Activated T-helper 2 cell treated with anti-CD3 and anti-CD28 coated beads, Interferon-gamma antibody, Interleukin-2, Interleukin-4, amounts not matched to agents 10 μg/mL and 5 μg/mL and 100 μg/mL, durations not matched to agents 14 hours and 24 hours and 36 hours (primary cell): ENCODE measurements at regions not wholly inside any gene's neighbourhood (a gene's known extent, or its start where the extent isn't known, plus 50 kb on each side); places are given as distances from the start of the nearest gene placed in this dataset.
"Not testable (repeated sequence)": the region's sequence is repeated elsewhere in the genome, so short reads cannot be mapped to it uniquely, and the experiment has no call there.

ENCODE experiments used
- DNase-seq: peaks from one replicate; pipeline ENCODE4 v3.0.0; 2021; ENCODE audit warnings: low spot score
- H3K27ac Mint-ChIP-seq: one replicate; pipeline ENCODE4 v1.8.0; 2021; ENCODE audit warnings: mixed read lengths
- H3K27me3 Mint-ChIP-seq: one replicate; pipeline ENCODE4 v1.8.0; 2021; ENCODE audit warnings: low read depth, mixed read lengths
- H3K36me3 Mint-ChIP-seq: one replicate; pipeline ENCODE4 v1.8.0; 2021; ENCODE audit warnings: low read depth, mixed read lengths
- H3K4me1 Mint-ChIP-seq: one replicate; pipeline ENCODE4 v1.8.0; 2021; ENCODE audit warnings: low read depth, mixed read lengths
- H3K4me3 Mint-ChIP-seq: one replicate; pipeline ENCODE4 v1.8.0; 2021; ENCODE audit warnings: low read depth, mild to moderate bottlenecking, moderate library complexity, mixed read lengths
- H3K9me3 Mint-ChIP-seq: one replicate; pipeline ENCODE4 v1.8.0; 2021; ENCODE audit warnings: mixed read lengths
- intact Hi-C: fragments of 100-400 bp; cut with micrococcal nuclease; formaldehyde crosslinking; loops from one replicate; pipeline ENCODE4 v1.15.1; 2023

DNA sequence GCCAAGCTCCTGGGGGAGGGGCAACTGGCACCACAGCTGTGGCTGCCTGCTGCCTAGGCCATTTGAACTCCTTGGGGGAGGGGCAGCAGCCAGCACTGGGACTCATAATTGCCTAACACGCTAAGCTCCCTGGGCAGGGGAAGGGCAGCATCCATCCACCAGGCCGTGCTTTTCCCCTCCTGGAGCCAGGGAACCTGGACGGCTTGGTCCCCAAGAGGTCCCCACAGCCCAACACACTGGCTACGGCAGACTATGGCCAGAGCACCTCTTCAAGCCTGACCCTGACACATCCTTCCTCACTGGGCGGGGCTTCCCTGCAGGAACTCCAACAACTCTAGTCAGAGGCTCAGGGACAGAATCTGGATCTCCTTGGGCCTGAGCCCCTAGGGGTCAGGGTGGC lies 269.4 kb downstream of the RNF144B start:
- H3K4me3 Mint-ChIP-seq = no peak overlapping the region
- no peaks in the 10 kb centered on the region for H3K36me3 Mint-ChIP-seq
- DNase-seq = no peak
- H3K4me1 Mint-ChIP-seq = no peaks in the 10 kb centered on the region
- intact Hi-C loops = no loop called here
- H3K27ac Mint-ChIP-seq = no peak overlapping the region
- peaks cover 8% of the 10 kb centered on the region for H3K9me3 Mint-ChIP-seq
- H3K27me3 Mint-ChIP-seq = no peaks in the 10 kb centered on the region

DNA sequence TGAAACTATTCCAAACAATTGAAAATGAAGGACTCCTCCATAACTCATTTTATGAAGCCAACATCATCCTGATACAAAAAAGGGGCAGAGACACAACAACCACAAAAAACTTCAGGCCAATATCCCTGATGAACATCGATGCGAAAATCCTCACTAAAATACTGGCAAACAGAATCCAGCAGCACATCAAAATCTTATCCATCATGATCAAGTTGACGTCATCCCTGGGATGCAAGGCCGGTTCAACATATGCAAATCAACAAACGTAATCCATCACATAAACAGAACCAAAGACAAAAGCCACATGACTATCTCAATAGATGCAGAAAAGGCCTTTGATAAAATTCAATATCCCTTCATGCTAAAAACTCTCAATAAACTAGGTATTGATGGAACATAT lies 272.8 kb downstream of the RNF144B start:
- H3K9me3 Mint-ChIP-seq, DNase-seq, H3K27me3 Mint-ChIP-seq, H3K27ac Mint-ChIP-seq, H3K36me3 Mint-ChIP-seq, H3K4me3 Mint-ChIP-seq, intact Hi-C loops, H3K4me1 Mint-ChIP-seq: not testable (repeated sequence)

DNA sequence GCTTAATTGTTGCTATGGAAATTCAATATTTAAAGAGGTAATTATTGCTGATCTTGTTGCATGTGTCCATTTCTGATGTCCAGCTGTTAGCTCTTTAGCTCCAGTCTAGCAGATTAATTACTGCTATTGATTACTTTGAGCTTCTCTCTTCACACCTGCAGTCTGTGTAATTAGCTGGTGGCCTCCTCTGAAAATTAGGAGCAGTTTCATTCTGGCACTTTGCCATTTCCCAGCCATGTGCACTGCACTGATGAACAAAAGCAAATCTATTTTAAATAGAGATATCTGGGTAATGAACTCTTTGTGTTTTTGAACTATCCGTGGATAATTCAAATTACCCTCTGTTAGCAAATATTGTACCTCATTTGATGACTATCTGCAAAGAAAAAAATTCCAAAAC lies 275.9 kb downstream of the RNF144B start:
- Mint-ChIP-seq H3K4me1 (no peaks in the 10 kb centered on the region), H3K27ac (no peak overlapping the region), H3K4me3 (no peak overlapping the region), H3K27me3 (no peaks in the 10 kb centered on the region), H3K36me3 (no peaks in the 10 kb centered on the region), H3K9me3 (peaks cover 3% of the 10 kb centered on the region)
- DNase-seq = no peak
- intact Hi-C loops = no loop called here

DNA sequence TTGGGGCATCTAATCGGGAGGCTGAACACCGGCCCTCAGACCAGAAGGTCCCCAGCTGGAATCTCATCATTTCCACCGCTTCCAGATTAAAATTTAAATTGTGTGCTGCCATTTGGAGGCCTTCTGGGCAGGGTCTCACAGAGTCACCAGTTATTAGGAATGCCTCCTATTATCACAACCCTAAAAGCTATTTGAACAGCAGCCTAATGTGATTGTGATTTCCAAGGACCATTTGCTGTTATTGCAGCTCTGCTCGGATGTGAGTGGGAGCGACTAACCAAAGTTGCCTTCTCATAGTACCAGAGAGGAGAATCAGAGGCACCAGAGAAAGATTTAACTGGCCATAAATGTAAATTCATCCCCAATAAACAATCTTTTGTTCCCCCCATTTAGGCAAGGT lies 277.3 kb downstream of the RNF144B start:
- H3K27me3 Mint-ChIP-seq = no peaks in the 10 kb centered on the region
- H3K4me3 Mint-ChIP-seq = no peak overlapping the region
- H3K9me3 Mint-ChIP-seq = peaks cover under 1% of the 10 kb centered on the region
- DNase-seq = no peak
- H3K27ac Mint-ChIP-seq = no peak overlapping the region
- intact Hi-C loops = no loop called here
- H3K36me3 Mint-ChIP-seq = no peaks in the 10 kb centered on the region
- H3K4me1 Mint-ChIP-seq = no peaks in the 10 kb centered on the region

DNA sequence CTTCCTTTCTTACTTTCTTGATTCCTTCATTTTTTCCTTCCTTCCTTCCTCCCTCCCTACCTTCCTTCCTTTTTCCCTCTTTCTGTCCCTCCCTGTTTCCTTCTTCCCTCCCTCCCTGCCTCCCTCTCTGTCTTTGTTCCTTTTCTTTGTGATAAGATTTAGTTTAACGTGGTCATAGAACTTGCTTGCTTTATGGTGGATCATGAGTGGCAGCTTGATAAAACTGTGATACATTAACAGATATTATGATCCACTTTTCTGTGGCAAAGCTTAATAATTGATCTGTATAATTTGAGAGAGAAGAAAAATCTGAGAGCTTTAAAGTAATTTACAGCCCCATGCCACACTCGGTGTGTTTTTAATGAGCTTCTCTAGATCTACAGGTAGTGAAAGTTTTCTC lies 280.5 kb downstream of the RNF144B start:
- no peak overlapping the region for H3K4me3 Mint-ChIP-seq
- H3K4me1 Mint-ChIP-seq = no peaks in the 10 kb centered on the region
- H3K9me3 Mint-ChIP-seq = no peaks in the 10 kb centered on the region
- no peak for DNase-seq
- H3K27me3 Mint-ChIP-seq = no peaks in the 10 kb centered on the region
- H3K27ac Mint-ChIP-seq = no peak overlapping the region
- intact Hi-C loops = no loop called here
- H3K36me3 Mint-ChIP-seq = no peaks in the 10 kb centered on the region

DNA sequence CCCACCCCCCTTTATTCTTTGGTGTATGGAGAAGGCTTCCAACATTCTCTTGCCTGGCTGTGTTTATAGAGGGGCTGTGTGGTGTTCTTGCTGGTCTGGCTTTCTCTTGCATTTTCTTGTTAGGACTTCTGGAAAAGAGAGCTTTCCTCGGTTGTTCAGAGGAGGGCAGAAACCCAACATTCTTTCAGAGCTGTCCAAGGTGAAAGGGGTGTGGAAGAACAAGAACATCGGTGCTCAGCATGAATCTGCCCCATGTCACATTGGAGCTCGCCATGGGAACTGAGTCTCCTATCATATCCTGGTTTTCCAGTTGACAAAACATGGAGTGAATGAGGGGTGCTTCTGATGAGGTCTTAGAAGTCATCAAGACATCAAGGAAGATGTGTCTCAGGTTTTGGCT lies 281.8 kb downstream of the RNF144B start:
- Mint-ChIP-seq H3K27ac (no peak overlapping the region), H3K4me1 (no peaks in the 10 kb centered on the region), H3K36me3 (no peaks in the 10 kb centered on the region), H3K4me3 (no peak overlapping the region), H3K9me3 (no peaks in the 10 kb centered on the region), H3K27me3 (no peaks in the 10 kb centered on the region)
- DNase-seq = no peak
- intact Hi-C loops = no loop called here

DNA sequence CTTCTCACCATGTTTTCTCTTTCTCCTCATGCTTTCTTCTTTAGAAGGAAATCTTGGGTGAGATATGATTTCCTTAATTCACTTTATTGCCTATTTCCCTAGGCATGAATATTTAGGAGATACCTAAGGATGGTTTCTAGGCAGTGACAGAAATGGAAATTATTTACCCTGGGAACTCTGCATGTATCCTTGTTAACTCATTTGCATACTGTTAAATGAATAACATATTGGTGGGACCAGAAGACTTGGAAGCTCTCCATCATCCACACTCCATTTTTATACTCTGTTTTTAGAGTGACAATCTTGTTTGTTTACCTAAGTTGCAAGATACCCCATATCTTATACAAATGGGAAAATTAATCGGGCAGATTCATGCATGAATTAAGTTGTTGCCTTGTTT lies 285.7 kb downstream of the RNF144B start:
- Mint-ChIP-seq H3K27ac (no peak overlapping the region), H3K9me3 (no peaks in the 10 kb centered on the region), H3K27me3 (no peaks in the 10 kb centered on the region), H3K4me1 (no peaks in the 10 kb centered on the region), H3K4me3 (no peak overlapping the region), H3K36me3 (no peaks in the 10 kb centered on the region)
- DNase-seq = no peak
- intact Hi-C loops = no loop called here

DNA sequence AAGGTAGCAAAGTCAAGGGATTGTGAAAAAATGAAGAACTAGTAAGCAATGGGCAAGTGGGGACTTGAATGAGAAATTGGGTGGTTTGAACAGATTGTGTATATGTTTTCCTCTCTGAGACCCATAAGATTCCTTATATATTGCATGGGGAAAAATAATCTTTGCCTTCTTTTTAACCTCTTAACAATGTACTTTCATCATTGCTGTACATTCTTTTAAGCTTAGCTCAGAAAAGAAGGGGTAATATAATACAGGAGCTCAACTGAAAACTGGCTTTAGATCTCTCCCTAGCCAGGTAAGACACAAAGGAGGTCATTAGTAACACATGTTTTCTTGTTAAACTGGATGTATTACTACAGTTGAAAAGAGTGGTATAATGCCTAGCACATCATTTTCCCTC lies 287.2 kb downstream of the RNF144B start:
- Mint-ChIP-seq H3K9me3 (no peaks in the 10 kb centered on the region), H3K27ac (no peak overlapping the region), H3K4me3 (no peak overlapping the region), H3K27me3 (no peaks in the 10 kb centered on the region), H3K36me3 (no peaks in the 10 kb centered on the region), H3K4me1 (no peaks in the 10 kb centered on the region)
- intact Hi-C loops = no loop called here
- no peak for DNase-seq

DNA sequence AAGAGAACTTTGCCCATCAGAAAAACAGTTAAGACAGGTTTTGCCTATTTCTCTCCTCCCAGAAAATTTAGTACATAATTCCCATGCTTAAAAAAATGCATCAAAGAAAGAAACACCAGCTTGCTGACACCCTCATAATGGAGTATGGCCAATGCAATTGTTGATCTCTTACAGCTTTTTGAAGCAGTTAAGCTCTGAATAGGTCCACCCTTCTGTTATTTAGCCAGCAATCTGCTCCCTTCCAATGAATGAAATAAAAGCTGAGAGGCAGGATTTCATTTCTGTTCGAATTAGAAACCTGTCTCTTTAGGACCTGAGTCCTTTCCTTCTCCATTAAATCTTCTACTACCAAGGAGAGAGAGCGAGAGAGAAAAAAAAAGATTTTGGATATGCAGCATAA lies 288.7 kb downstream of the RNF144B start:
- Mint-ChIP-seq H3K9me3 (no peaks in the 10 kb centered on the region), H3K27me3 (no peaks in the 10 kb centered on the region), H3K36me3 (no peaks in the 10 kb centered on the region), H3K4me3 (no peak overlapping the region), H3K27ac (no peak overlapping the region), H3K4me1 (no peaks in the 10 kb centered on the region)
- no peak for DNase-seq
- intact Hi-C loops = no loop called here

DNA sequence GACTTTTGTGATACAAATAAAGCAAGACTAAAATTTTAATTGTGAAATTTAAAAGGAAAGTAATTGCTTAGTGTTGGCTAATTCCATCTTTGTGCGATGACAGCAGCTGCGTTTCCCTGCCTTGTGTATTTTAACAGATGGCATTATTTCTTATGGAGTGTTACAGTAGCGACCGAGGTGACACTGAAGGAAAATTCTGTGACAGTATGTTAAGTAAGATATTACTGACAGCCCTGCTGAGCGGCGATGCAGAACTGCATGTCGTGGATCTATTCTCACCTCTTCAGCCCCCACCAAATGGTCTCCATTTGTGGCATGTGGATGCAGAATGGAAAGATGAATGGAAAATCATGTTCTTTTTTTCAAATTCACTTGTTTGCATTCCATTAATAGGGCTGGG lies 289.4 kb downstream of the RNF144B start:
- intact Hi-C loops = no loop called here
- Mint-ChIP-seq H3K4me3 (no peak overlapping the region), H3K27ac (no peak overlapping the region), H3K36me3 (no peaks in the 10 kb centered on the region), H3K9me3 (no peaks in the 10 kb centered on the region), H3K27me3 (no peaks in the 10 kb centered on the region), H3K4me1 (no peaks in the 10 kb centered on the region)
- no peak for DNase-seq

DNA sequence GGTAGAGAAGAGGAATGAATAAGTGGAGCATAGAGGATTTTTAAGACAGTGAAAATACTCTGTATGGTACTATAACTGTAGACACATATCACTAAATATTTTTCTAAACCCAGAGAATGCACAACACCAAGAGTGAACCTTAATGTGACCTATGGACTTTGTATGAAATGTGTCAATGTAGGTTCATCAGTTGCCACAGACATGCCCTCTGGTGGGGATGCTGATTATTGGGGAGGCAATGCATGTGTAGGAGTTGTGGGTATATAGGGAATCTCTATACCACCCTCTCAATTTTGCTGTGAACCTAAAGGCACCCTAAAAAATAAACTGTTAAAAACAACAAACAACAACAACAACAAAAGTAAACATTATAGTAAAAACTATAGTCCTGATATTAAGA lies 293.7 kb downstream of the RNF144B start:
- intact Hi-C loops = no loop called here
- Mint-ChIP-seq H3K27me3 (no peaks in the 10 kb centered on the region), H3K4me3 (no peak overlapping the region), H3K9me3 (no peaks in the 10 kb centered on the region), H3K4me1 (no peaks in the 10 kb centered on the region), H3K36me3 (no peaks in the 10 kb centered on the region), H3K27ac (no peak overlapping the region)
- DNase-seq = no peak

DNA sequence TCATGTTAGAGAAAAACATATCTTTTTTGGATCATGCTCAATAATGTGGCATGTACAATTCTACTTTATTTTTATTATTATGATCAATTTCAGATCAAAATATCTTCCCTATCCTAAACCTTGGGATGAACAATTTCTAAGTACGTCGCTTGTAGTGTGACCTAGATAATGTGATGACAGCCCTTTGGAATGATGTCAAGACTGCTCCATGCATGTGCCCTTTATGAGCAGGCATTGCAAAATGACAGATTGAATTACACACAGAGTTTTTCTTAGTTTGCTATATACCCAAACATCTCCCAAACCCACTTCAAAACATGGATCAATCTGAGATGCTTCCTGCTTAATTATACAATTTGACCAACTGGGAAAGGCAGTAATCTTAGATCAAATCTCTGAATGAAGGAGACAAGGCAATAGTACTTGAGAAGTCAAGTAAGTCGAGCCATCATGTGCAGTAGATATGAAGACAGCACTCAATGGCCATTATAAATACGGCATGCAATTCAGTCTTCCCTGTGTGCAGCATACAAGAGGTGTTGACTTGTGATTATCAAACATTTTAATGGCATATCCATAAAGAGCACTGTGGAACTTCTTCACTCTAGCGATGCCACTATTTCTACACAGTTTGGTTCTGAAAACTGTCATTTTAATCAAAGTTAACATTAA lies 294.8 kb downstream of the RNF144B start:
- H3K9me3 Mint-ChIP-seq = no peaks in the 10 kb centered on the region
- no peaks in the 10 kb centered on the region for H3K27me3 Mint-ChIP-seq
- intact Hi-C loops = no loop called here
- no peak overlapping the region for H3K27ac Mint-ChIP-seq
- H3K36me3 Mint-ChIP-seq = no peaks in the 10 kb centered on the region
- H3K4me3 Mint-ChIP-seq = no peak overlapping the region
- no peaks in the 10 kb centered on the region for H3K4me1 Mint-ChIP-seq
- no peak for DNase-seq

DNA sequence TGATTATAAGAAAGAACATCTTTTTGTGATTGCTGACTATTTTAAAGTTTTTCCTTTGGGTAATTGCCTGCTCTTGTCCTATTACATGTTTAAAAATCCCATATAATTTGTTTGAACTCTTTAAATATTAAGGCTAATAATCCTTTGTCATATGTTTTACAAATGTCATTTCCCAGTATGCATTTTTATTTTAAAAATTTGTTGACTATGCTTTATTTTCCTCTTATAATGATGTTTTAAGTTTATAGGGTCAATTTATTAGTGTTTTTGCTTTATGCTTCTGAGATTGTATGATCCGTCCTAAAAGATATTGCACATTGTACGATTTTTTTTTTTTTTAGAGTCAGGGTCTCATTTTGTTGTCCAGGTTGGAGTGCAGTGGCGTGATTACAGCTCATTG lies 297.2 kb downstream of the RNF144B start:
- Mint-ChIP-seq H3K4me3 (no peak overlapping the region), H3K27me3 (no peaks in the 10 kb centered on the region), H3K27ac (no peak overlapping the region), H3K4me1 (no peaks in the 10 kb centered on the region), H3K36me3 (no peaks in the 10 kb centered on the region), H3K9me3 (no peaks in the 10 kb centered on the region)
- intact Hi-C loops = no loop called here
- DNase-seq = no peak
